Tongue (tissue), 1 donor: ENCODE measurements at regions not wholly inside any gene's neighbourhood (a gene's known extent, or its start where the extent isn't known, plus 50 kb on each side); places are given as distances from the start of the nearest gene placed in this dataset.
"Not testable (repeated sequence)": the region's sequence is repeated elsewhere in the genome, so short reads cannot be mapped to it uniquely, and the experiment has no call there.

Source experiments
- DNase-seq: peaks from one replicate; pipeline ENCODE4 v3.0.0-alpha.2; 2015

DNA sequence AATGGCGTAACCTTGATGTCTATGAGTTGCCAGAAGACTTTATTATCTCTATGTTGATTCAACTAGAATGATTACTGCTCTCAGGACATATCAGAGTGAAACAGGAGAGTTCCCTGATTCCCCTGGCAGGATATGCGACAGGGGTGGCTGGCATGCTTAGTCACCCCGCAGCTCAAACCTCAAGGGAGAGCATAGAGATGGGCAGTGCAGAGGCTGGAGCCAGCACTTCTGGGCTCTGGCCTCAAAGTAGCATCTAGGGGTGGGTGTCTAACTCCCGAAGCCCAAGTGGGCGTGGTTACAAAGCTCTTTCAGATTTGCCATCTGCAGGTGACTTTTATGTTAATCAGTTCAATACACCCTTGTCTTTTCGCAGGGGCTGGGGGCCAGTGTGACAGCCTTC is 391.6 kb downstream of the ADCYAP1 start:
- DNase-seq = no peak

DNA sequence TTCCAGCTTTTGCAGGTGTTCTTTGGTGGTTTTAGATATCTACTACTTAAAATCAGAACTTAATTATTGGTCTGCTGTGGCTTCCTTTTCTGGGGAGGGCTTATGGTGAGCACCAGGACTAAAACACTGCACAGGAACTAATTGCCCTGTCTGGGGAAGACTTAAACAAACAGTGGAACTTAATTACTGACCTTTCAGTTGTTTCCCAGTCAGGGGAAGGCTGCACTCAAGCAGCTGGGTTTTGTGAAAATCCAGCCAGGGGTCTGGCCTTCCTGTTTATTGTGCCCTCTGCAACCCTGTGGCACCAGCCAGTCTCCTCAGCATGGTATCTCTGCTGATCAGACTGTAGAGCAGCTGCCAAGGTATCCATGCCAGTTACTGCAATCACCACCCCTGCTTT is 398.2 kb downstream of the ADCYAP1 start:
- no peak for DNase-seq

DNA sequence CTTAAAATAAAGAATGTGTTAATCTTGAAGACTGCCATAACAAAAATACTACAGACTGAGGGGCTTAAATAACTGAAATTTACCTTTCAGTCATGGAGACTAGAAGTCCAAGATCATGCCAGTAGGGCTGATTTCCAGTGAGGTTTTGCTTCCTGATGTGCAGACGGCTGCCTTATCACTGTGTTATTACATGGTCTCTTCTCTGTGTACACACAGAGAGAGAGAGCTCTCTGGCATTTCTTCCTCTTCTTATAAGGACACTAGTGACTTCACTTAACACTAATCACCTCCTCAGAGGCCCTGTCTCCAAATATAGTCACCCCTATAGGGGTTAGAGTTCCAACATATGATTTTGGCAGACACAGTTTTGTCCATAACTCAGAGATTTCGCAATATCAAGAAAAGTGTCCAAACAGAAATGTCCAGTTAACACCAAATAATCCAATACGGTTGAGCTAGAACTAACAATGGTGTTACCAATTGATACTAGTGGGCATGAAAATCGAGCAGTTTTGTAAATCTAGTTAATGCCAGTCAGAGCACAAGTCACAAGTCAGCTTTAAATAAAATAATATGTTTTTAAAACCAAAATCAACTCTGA is 399.8 kb downstream of the ADCYAP1 start:
- DNase-seq = no peak

DNA sequence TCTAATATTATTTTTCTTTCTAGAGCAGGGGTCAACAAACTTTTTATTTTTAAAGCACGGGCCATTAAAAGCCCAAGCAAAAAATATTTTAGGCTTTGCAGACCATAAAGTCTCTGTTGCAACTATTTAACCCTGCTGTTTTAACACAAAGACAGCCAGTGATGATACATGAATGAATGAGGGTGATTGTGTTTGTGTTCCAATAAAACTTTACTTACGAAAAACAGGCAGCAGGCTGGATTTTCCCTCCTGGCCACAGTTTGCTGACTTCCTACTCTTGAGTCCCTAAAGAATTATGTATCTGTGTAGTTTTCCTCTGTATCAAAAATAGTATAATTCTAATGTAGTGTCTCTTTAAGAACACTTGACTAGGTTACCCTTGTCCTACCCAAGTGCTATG is 402.0 kb downstream of the ADCYAP1 start:
- no peak for DNase-seq

DNA sequence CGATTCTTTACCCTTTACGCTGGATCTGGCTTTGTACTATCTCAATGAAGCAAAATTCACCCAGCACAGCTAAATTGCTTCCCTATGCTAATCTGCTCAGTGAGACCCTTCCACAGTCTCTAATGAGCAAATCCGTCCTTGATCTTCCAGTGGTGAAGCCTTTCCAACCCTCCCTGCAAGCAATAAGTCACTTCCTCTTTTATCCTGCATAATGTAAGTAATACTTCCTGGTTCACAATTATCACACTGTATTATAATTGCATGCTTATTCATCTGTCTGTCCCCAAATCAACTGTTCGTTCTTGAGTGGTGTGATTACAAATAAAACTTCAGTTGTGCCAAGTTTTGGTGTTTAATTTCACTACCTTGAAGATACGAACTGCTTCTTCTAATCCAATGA is 404.0 kb downstream of the ADCYAP1 start:
- DNase-seq = no peak

DNA sequence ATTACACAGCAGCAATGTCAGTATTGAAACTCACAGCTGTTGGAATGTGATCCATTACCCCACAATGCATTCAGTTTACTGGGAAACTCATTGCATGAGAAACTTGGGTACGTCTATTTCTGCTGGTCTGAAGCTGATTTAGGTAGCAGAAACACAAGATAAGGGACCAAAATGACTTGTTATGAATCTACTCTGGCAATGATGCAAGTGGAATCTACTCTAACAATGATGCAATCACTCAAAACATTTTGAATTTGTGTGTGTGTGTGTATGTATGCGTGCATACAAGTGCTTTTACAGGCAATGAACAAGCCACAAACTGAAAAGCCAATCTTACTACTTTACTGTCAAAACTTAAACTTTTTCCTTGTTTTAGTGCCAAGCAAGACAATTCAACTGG is 406.7 kb downstream of the ADCYAP1 start:
- DNase-seq = no peak

DNA sequence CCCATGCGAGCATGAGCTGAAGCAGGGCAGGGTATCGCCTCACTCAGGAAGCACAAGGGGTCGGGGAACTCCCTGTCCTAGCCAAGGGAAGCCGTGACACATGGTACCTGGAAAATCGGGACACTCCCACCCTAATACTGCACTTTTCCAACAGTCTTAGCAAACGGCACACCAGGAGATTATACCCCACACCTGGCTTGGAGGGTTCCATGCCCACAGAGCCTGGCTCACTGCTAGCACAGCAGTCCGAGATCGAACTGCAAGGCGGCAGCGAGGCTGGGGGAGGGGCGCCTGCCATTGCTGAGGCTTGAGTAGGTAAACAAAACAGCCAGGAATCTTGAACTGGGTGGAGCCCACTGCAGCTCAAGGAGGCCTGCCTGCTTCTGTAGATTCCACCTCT is 430.7 kb downstream of the ADCYAP1 start:
- not testable (repeated sequence) for DNase-seq

DNA sequence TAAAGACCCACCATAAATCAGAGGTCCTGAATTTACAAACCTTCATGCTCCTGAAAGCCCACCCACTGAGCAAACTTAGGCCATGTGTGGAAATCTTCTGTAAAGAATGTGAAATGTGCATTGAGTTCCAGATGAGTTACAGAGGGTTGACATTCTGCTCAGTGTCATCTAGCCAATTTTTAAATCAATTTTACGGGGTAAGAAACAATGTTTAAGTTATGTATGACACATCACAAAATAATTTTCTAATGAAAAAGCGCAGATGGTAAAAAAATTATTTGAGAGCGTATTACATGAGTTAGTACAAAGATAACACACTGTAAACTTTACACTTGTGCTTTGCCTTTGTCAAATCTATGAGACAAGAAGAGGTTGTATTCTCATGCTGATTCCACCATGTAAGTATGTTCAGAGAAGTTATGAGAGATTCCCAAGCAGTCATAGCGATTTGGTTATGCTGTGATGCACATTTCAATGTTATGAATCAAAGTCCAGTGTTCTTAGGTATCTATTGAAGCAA is 446.3 kb downstream of the ADCYAP1 start:
- DNase-seq = peak; percentile 43

DNA sequence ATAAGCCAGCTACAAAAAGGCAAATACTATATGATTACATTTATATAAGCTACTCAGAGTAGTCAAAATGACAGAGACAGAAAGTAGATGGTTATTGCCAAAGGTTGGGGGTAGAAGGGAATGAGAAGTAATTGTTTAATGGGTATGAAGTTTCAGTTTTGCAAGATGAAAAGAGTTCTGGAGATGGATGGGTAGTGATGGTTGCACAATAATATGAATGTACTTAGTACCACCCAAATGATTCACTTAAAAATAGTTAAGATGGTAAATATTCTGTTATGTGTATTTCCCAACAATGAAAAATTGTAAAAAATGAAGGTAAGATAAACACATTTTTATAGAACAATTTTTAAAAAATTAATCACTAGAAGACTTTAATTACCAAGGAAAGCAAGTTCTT is 448.4 kb downstream of the ADCYAP1 start:
- DNase-seq = no peak

DNA sequence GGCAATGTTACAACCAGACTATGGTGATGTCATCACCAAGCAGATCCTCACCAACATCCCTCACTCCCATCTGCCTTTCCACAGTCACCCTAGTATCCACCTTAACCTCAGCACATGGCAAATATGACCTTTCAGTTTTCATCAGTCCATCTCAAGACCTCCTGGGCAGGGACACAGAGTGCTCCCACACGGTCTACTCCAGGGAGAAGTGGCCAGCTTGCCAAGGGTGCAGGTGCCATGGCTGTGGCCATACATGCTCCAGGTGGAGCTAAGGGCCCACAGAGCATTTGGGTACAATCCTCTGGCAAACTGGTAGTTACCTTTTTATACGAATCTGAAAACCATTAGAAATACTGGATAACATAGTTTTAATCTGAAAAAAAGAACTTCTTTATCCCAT is 453.1 kb downstream of the ADCYAP1 start:
- DNase-seq = no peak

DNA sequence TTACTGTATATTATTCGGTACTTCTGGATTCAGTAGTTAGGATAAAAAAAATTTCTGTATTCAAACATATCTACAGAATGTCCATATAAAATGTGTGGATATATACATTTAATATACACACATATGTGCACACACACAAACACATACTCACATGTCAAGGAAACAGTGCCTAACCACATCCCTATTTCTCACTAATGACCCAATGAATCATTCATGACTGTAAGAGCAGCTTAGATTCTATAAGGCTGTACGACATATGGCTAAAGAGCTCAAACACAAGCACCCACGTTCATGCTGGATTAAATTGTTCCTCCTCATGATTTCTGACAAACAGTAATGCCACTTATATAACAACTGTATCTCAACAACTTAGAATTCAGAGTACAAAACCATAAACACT is 457.3 kb downstream of the ADCYAP1 start:
- no peak for DNase-seq

DNA sequence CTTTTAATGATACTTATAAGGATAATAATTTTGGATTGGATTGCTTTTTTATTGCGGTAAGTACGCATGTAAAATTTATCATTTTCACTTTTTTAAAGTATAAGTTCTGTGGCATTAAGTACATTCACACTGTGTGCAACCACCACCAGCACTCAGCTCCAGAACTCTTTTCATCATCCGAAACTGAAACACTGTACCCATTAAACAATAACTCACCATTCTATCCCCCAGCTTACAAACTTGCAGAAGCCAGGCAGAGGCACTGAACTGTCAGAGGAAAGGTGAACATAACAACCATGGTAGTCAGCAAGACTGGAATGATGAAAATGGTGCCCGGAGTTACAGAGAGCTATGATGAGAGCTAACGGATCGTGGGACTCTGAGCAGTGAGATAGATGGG is 465.9 kb downstream of the ADCYAP1 start:
- DNase-seq = no peak

DNA sequence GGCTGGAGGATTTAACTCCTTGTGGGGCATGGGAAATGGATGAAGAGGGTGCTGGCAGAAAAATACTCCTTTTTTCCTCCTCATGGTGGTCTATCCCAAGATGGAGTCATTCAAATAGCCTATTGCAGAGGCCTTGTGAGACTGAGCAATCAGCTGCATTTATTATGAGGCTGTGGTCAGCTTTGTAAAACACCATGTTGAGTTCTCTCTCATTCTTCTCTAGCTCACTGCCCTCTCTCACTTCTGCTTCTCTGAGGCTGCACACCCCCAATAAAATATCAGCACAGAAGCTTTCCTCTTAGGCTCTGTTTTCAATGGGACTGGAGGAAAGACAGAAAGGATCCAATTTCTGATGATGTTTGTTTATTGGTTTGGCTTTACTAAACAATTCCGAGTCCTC is 467.1 kb downstream of the ADCYAP1 start:
- no peak for DNase-seq

DNA sequence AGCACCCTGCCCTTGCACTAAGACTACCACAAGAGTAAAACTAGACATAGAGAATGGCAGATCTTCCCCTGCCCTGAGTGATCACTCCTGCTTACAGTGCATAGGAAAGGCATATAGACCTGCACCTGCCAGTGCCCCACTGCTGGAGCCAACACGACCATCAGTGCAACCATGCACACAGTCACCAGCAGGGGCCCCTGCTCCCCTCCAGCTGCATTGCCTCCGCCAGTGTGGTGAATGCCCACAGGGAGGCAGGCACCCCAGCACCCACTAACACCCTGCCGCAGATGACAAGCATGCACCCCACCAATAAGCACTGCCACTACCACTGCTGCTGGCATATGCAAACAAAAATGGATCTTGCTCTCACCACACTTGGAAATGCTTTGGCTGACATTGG is 478.8 kb downstream of the ADCYAP1 start:
- DNase-seq = no peak

DNA sequence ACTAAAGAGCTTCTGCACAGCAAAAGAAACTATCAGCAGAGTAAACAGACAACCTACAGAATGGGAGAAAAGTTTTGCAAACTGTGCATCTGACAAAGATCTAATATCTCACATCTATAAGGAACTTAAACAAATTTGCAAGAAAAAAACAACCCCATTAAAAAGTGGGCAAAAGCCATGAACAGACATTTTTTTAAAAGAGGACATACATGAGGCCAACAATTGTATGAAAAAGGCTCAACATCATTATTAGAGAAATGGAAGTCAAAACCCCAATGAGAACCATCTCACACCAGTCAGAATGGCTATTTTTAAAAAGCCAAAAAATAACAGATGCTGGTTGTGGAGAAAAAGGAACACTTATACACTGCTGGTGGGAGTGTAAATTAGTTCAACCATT is 483.8 kb downstream of the ADCYAP1 start:
- not testable (repeated sequence) for DNase-seq

DNA sequence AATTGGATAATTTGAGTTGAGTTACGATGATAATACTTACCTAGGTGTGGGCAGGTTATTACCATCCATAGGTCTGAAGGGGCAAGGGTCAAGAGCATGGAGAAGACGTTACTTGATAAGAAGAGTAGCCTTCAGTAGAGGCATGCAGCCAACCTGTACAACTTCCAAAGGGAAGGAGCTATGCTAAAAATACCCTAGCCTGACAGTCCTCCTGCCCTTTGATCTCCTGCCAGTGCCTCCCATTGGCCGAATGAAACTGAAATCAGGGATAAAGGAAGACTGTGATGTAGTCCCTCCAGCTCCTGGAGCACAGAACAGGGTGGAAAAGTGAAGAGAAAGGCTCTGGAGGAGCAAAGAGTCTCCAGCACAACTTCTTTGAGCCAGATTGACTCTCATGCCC is 487.4 kb downstream of the ADCYAP1 start:
- DNase-seq = no peak

DNA sequence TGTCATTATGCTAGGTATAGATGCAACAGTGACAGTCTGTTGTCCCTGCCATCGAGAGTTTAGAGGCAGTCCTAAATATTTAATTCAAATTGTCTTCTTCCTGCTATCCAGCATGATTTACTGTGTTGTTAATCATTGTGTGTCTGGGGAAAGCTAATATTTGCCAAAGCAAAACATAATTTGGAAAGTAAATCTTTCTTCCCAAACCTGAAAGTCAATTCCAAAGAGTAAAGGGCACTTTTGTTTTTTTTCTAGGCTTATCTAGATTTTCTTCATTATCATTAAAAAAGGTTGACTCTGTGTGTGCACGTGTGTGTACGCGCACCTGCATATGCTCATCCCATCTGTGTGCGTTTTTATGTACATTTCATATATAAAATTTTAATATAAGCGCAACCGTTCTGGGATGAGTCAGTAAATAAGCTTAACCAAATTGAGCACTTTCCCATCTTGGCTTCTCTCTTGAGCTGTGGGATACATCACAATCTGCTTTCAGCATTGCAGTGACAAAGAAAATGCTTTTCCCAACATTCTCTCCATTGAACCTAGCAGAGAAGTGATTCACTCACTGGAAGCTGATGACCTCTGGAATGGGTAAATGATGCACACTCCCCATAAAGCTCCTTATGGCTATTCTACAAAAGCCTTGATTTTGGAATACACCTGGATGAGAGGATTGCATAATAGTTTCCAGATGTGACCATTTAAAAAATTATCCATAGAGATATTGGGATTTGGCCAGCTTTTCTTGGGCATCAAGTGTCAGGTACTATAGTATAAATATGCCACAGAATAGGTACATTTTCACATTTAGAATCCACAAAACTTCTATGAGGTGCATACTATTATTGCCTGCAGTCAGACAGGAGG is 488.4 kb downstream of the ADCYAP1 start:
- no peak for DNase-seq

DNA sequence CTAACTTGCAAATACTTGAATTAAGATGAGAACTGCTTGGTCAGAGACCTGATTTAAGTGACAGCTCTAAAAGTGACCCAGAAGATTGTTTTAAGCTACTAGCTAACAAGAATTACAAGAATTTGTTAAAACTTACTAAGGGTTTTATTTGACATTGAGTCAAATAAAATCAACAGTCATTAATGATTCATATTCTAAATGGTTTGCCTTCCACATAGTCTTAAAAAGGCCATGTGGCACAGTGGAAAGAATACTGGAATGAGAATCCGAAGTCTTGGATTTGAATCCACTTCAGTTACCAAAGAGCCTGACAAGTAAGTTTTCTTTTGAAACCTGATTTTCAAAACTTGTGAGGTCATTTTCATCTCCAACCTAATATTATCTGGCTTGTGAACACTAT is 489.3 kb downstream of the ADCYAP1 start:
- no peak for DNase-seq

DNA sequence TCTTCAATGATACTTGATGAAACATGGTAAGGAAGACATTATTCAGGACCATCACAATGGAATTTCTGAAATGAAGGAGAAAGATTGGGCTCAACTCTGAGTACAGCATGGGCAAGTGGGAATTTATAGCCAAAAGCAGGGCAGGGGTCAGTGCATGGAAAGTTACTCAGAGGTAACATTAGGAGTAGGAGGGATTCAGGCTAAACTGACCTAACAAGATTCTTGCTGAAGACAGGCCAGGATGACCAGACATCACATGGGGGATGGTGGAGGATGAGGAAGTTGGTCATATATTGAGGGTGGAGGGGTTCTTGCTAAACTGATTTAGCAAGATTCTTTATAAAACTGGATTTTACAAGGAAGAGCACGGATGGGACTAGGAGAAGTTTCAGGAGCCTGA is 489.8 kb downstream of the ADCYAP1 start:
- DNase-seq = no peak

DNA sequence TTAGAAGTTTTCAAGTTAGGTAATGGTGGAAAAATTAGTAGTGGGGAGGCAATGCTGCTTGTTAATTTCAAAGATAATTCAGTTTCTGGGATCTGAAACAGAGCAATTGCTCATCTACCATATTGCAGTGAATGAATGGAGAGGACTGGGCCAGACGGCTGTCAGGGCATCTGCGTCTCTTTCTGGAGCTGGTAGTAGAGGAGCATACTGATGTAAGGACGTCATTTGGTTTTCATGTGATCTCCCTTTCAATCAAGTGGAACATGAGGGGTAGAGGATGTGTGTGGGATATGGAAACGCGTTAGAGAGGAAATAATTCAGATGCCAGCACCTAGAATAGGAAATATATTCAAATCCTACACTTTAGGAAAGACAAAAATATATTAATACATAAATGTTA is 490.3 kb downstream of the ADCYAP1 start:
- no peak for DNase-seq

DNA sequence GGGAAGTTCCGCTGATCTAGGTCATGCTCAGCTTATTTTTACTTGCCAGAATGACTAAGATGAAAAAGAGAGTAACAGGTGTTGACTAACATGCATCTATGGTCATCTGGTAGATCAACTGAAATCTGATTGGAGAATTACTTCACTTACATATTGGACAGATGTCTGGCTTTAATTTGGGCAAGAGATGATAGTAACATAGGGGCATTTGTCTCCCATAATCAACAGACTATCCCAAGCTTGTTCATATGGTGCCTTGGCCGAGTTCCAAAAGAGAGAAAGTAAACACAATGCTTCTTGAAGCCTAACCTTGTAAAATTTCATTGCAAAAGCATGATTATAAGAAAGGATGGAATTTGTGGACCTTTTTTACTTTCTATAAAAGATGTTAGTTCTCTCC is 503.7 kb downstream of the ADCYAP1 start:
- peak; percentile 16 for DNase-seq

DNA sequence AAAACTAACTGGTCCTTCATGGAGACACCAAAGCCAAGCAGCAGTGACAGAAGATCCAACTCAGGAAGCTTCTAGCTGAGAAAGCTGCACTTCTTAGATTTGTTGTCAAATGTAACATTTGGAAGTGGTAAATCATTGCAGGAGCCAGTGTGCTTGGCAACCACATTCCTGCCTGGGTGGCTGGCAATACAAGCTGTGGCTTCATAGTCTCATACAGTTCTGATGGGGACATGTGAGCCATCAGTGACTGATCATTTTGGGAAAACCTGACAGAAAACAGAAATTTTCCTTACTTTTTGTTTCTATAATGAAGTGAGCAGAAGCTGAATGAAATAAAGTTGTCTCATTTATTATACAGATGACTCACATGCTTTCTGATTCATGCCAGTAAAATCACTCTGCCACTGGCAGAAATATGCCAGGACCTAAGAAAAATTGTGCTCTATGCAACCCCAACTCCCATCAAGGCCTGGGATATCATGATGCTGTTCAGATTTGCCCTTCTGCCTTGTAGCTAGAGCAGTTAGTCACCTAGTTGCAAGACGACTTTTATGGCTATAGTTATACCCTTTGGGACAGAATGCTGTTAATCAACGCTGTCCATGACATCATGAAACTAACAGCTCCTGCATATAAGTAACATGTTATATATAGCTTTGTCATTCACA is 508.1 kb downstream of the ADCYAP1 start:
- DNase-seq = peak; percentile 5

DNA sequence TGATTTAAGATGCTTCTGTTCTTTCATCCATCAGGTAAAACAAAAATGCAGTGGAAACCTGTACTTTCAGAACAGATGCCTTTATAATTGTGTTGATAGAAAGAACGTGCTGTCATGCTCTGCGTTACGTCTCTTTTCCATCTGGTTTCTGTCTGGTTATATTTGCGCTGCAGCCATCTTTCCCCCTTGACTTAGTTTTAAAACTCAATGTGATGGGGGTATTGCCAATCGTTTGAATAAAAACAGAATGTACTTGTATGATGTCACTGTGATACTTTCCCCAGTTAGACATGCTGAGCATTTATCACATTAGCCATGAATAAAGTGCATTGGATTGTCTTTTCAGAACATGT is 508.6 kb downstream of the ADCYAP1 start:
- peak; percentile 56 for DNase-seq

DNA sequence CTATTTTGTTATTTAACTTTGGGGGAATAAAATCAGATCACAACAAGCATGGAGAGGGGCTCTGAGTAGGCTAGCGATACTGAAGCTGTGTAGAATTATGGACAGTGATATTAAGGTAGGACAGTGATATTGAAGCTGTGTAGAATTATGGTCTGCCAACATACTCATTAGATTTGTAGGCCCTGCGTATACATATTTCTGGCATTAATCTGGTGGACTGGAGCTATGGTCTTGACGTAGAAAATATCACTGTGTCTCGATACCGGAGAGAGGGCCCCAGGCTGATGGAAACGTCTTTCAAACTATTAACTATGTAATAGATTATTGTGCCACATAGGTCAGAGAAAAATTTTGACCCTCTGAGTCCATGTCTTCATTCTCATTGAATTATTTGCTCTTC is 511.4 kb downstream of the ADCYAP1 start:
- no peak for DNase-seq
